Panc1 (cell line): ENCODE measurements at regions not wholly inside any gene's neighbourhood (a gene's known extent, or its start where the extent isn't known, plus 50 kb on each side); places are given as distances from the start of the nearest gene placed in this dataset.
A peak's percentile ranks its signal among the peaks of the same experiment; 100 is the strongest.

Source experiments
- ATAC-seq: fragments of 200-7000 bp; cut with Tn5 transposase; 2 replicates; pipeline ENCODE4 v1.9.1; 2020; ENCODE audit warnings: mild to moderate bottlenecking, moderate library complexity
- BruUV-seq: library from RNA; stranded (reverse); fragments of 400-500 nt; replicated peaks from 2 replicates; lab custom pipeline; 2021; lab: Mats Ljungman, UMichigan
- CTCF ChIA-PET: fragments of 300-600 bp; sonication (Branson Sonifier 250); formaldehyde crosslinking; loops from one replicate; lab custom pipeline; 2022; ENCODE audit warnings: antibody characterized with exemption; lab: Charles Lee
- POLR2A ChIA-PET: fragments of 300-600 bp; sonication (Branson Sonifier 250); formaldehyde crosslinking; loops from one replicate; lab custom pipeline; 2022; ENCODE audit warnings: antibody characterized with exemption; lab: Charles Lee
- DNase-seq: peaks from one replicate; pipeline ENCODE4 v3.0.0-alpha.2; 2010; ENCODE audit warnings: low read depth, low spot score
- H3K27ac ChIP-seq: 2 replicates; pipeline ENCODE4 v1.5.1; 2011; ENCODE audit warnings: mild to moderate bottlenecking, low read length, inconsistent platforms
- H3K27me3 ChIP-seq: fragments of 200-500 bp; sonication (Bioruptor generic); 2 replicates; pipeline ENCODE4 v1.6.0; 2014; ENCODE audit warnings: low read length, inconsistent platforms; ENCODE audit not compliant: control insufficient read depth, insufficient read depth
- H3K36me3 ChIP-seq: fragments of 200-500 bp; sonication (Bioruptor generic); 2 replicates; pipeline ENCODE4 v1.5.1; 2014; ENCODE audit warnings: inconsistent platforms, mild to moderate bottlenecking, low read length, moderate library complexity; ENCODE audit not compliant: control insufficient read depth, insufficient read depth
- H3K4me1 ChIP-seq: 2 replicates; pipeline ENCODE4 v1.5.1; 2011; ENCODE audit warnings: inconsistent platforms, mild to moderate bottlenecking, low read length, moderate library complexity; ENCODE audit not compliant: control insufficient read depth, insufficient read depth
- H3K4me3 ChIP-seq, 2 experiments: 2 replicates each; pipeline ENCODE4 v1.5.1; 2011 to 2012; ENCODE audit warnings: low read depth in 2 of 2, low read length in 2 of 2, mild to moderate bottlenecking in 2 of 2, inconsistent platforms in 1 of 2, moderate library complexity in 1 of 2
- H3K9me3 ChIP-seq: fragments of 200-500 bp; sonication (Bioruptor generic); 2 replicates; pipeline ENCODE4 v1.5.1; 2014; ENCODE audit warnings: low read depth, mild to moderate bottlenecking, inconsistent platforms, low read length, moderate library complexity; ENCODE audit not compliant: control insufficient read depth, insufficient read depth
- CTCF ChIP-seq: fragments of 450-650 bp; IDR thresholded peaks from 2 replicates; pipeline ENCODE4 v1.5.1; 2017; ENCODE audit warnings: mild to moderate bottlenecking
- POLR2AphosphoS5 ChIP-seq: IDR thresholded peaks from 2 replicates; pipeline ENCODE4 v1.6.1; 2012; ENCODE audit warnings: mild to moderate bottlenecking, low read depth, low read length, moderate library complexity
- REST ChIP-seq, 2 experiments: IDR thresholded peaks; 2 replicates each; pipeline ENCODE4 v1.6.1; 2011 to 2012; ENCODE audit warnings: low read depth in 2 of 2, control low read depth in 1 of 2, low read length in 1 of 2, mild to moderate bottlenecking in 1 of 2, moderate library complexity in 1 of 2; ENCODE audit not compliant: insufficient read depth in 1 of 2
- SIN3A ChIP-seq: IDR thresholded peaks from 2 replicates; pipeline ENCODE4 v1.6.1; 2012; ENCODE audit warnings: low read depth, mild to moderate bottlenecking, low read length, moderate library complexity, borderline replicate concordance; ENCODE audit not compliant: insufficient read depth
- TCF7L2 ChIP-seq: IDR thresholded peaks from 2 replicates; pipeline ENCODE4 v1.6.1; 2011; ENCODE audit warnings: mild to moderate bottlenecking, low read depth, low read length, inconsistent platforms
- in situ Hi-C: cut with HindIII; loops from 2 replicates; pipeline ENCODE4 v1.10.0; 2016; ENCODE audit warnings: low sequenced_read_pairs, low pct_unique_long_range_greater_than_20kb
- intact Hi-C: fragments of 100-400 bp; cut with micrococcal nuclease; formaldehyde crosslinking; loops from one replicate; pipeline ENCODE4 v1.10.0; 2022; ENCODE audit not compliant: unreplicated experiment

GRCh38 chr17:83194761-83195329, 115.4 kb downstream of the METRNL start:
- no peak overlapping the region for H3K27ac ChIP-seq
- CTCF ChIA-PET, result no interaction called here
- in situ Hi-C loops, result no loop called here
- no peaks in the 10 kb centered on the region for H3K27me3 ChIP-seq
- no peaks in the 10 kb centered on the region for H3K36me3 ChIP-seq
- no peak overlapping the region for H3K4me3 ChIP-seq
- BruUV-seq, result no TSS peak
- POLR2A ChIA-PET, result no interaction called here
- intact Hi-C loops, result no loop called here
- no peaks in the 10 kb centered on the region for H3K9me3 ChIP-seq
- H3K4me1 ChIP-seq, result no peaks in the 10 kb centered on the region
- ATAC-seq (peak; percentile 10; the same call in 1 of the 2 replicates), DNase-seq (no peak)
- TF ChIP-seq CTCF (no peak), SIN3A (no peak), TCF7L2 (no peak), POLR2AphosphoS5 (no peak), REST (IDR thresholded peaks at IDR 0.05; ENCODE audit: insufficient read depth in 1 of 2, low read depth in 2 of 2, low read length in 1 of 2) (no peak)

- Histone ChIP-seq H3K27me3 (no peaks in the 10 kb centered on the region), H3K27ac (no peak overlapping the region), H3K4me1 (no peaks in the 10 kb centered on the region), H3K9me3 (no peaks in the 10 kb centered on the region), H3K36me3 (no peaks in the 10 kb centered on the region), H3K4me3 (no peak overlapping the region)
- ChIA-PET CTCF (no interaction called here), POLR2A (no interaction called here)
- no TSS peak for BruUV-seq
- DNase-seq, result no peak
- ATAC-seq, result peak; percentile 61
- in situ Hi-C loops, result no loop called here
- intact Hi-C loops, result no loop called here
- TF ChIP-seq CTCF (no peak), REST (IDR thresholded peaks at IDR 0.05; ENCODE audit: insufficient read depth in 1 of 2, low read depth in 2 of 2, low read length in 1 of 2) (no peak), POLR2AphosphoS5 (no peak)
These were observed 116.1 kb downstream of the METRNL start for GRCh38 chr17:83195330-83196023.
